Breast epithelium (tissue), 3 donors: ENCODE measurements at regions not wholly inside any gene's neighbourhood (a gene's known extent, or its start where the extent isn't known, plus 50 kb on each side); places are given as distances from the start of the nearest gene placed in this dataset.

Experiments
- CTCF ChIP-seq, 3 donors: fragments of 450-650 bp; IDR thresholded peaks; one replicate each; pipeline ENCODE4 v1.5.1; 2016 to 2017; ENCODE audit warnings: antibody characterized with exemption in 3 of 3, mild to moderate bottlenecking in 3 of 3, moderate library complexity in 3 of 3
- POLR2A ChIP-seq: fragments of 450-650 bp; IDR thresholded peaks from one replicate; pipeline ENCODE4 v1.6.1; 2016; ENCODE audit warnings: antibody characterized with exemption, mild to moderate bottlenecking, moderate library complexity
- POLR2AphosphoS5 ChIP-seq, 3 donors: sonication (generic); formaldehyde crosslinking; IDR thresholded peaks; one replicate each; pipeline ENCODE4 v1.6.1; 2017; ENCODE audit warnings: antibody characterized with exemption in 3 of 3

- TF ChIP-seq CTCF (IDR thresholded peaks at IDR 0.05) (no peak), POLR2AphosphoS5 (IDR thresholded peaks at IDR 0.05) (no peak), POLR2A (no peak)
These were observed 143.3 kb downstream of the GLI2 start for GRCh38 chr2:120878970-120879369.
